HG02973 (cell line): ENCODE measurements at regions not wholly inside any gene's neighbourhood (a gene's known extent, or its start where the extent isn't known, plus 50 kb on each side); places are given as distances from the start of the nearest gene placed in this dataset.

Experiments used
- ATAC-seq: cut with Tn5 transposase; IDR thresholded peaks from one replicate; pipeline ENCODE4 v1.9.1; 2021; ENCODE audit warnings: moderate library complexity; ENCODE audit not compliant: unreplicated experiment

- ATAC-seq, result no peak
These were observed 155.0 kb upstream of the GPR149 start for GRCh38 chr3:154584974-154585373.

GRCh38 chr3:154584041-154584440 lies 154.1 kb upstream of the GPR149 start:
- ATAC-seq, result no peak

GRCh38 chr3:154583086-154583634 lies 153.2 kb upstream of the GPR149 start:
- no peak for ATAC-seq

GRCh38 chr3:154582501-154582900 lies 152.5 kb upstream of the GPR149 start:
- no peak for ATAC-seq

GRCh38 chr3:154571553-154572226 lies 141.7 kb upstream of the GPR149 start:
- ATAC-seq, result no peak

- ATAC-seq, result no peak
These were observed 138.1 kb upstream of the GPR149 start for GRCh38 chr3:154568064-154568463.

GRCh38 chr3:154559623-154560022 lies 129.6 kb upstream of the GPR149 start:
- no peak for ATAC-seq

- no peak for ATAC-seq
These were observed 122.3 kb upstream of the GPR149 start for GRCh38 chr3:154552338-154552737.

- no peak for ATAC-seq
These were observed 119.4 kb upstream of the GPR149 start for GRCh38 chr3:154549391-154549790.

GRCh38 chr3:154548341-154548740 lies 118.4 kb upstream of the GPR149 start:
- ATAC-seq, result no peak

GRCh38 chr3:154542837-154543236 lies 112.8 kb upstream of the GPR149 start:
- ATAC-seq, result no peak

GRCh38 chr3:154540950-154541604 lies 111.1 kb upstream of the GPR149 start:
- ATAC-seq, result no peak

GRCh38 chr3:154538566-154539360 lies 108.8 kb upstream of the GPR149 start:
- ATAC-seq, result no peak

GRCh38 chr3:154536751-154537150 lies 106.8 kb upstream of the GPR149 start:
- ATAC-seq, result no peak

- no peak for ATAC-seq
These were observed 92.1 kb upstream of the GPR149 start for GRCh38 chr3:154522036-154522602.

- no peak for ATAC-seq
These were observed 87.4 kb upstream of the GPR149 start for GRCh38 chr3:154517404-154517803.

- no peak for ATAC-seq
These were observed 85.9 kb upstream of the GPR149 start for GRCh38 chr3:154515921-154516320.

- no peak for ATAC-seq
These were observed 80.8 kb upstream of the GPR149 start for GRCh38 chr3:154510780-154511179.

GRCh38 chr3:154507727-154508126 lies 77.7 kb upstream of the GPR149 start:
- no peak for ATAC-seq

GRCh38 chr3:154496978-154497377 lies 67.0 kb upstream of the GPR149 start:
- ATAC-seq, result no peak

GRCh38 chr3:154496540-154496939 lies 66.5 kb upstream of the GPR149 start:
- no peak for ATAC-seq
